Heart right ventricle (tissue), 16 donors: ENCODE measurements at regions not wholly inside any gene's neighbourhood (a gene's known extent, or its start where the extent isn't known, plus 50 kb on each side); places are given as distances from the start of the nearest gene placed in this dataset.

Experiments
- ATAC-seq, 8 donors: fragments of 200-7000 bp; cut with Tn5 transposase; one replicate each; pipeline ENCODE4 v1.9.1; 2020; ENCODE audit warnings: mild to moderate bottlenecking in 8 of 8, moderate library complexity in 8 of 8, moderate number of reproducible peaks in 1 of 8
- DNase-seq, 2 donors: peaks; one replicate each; pipeline ENCODE4 v3.0.0-alpha.2; 2020
- H3K27ac ChIP-seq, 10 donors: fragments of 200-600 bp; sonication (generic) in 2 of 10; one replicate each; pipeline versions ENCODE4 v1.5.0 to v1.8.0; 2020 to 2022; ENCODE audit warnings: mild to moderate bottlenecking in 3 of 10
- H3K27me3 ChIP-seq, 7 donors: fragments of 200-600 bp; one replicate each; pipeline ENCODE4 v1.8.0; 2021 to 2022; ENCODE audit warnings: mild to moderate bottlenecking in 2 of 7
- H3K36me3 ChIP-seq, 9 donors: fragments of 200-600 bp; sonication (generic) in 1 of 9; one replicate each; pipeline versions ENCODE4 v1.5.0 to v1.8.0; 2020 to 2022; ENCODE audit warnings: mild to moderate bottlenecking in 2 of 9
- H3K4me1 ChIP-seq, 9 donors: fragments of 200-600 bp; sonication (generic) in 1 of 9; one replicate each; pipeline versions ENCODE4 v1.5.0 to v1.8.0; 2020 to 2022; ENCODE audit warnings: mild to moderate bottlenecking in 4 of 9
- H3K4me3 ChIP-seq, 10 donors: fragments of 200-600 bp; sonication (generic) in 2 of 10; one replicate each; pipeline versions ENCODE4 v1.5.0 to v1.8.0; 2020 to 2022; ENCODE audit warnings: mild to moderate bottlenecking in 7 of 10, moderate library complexity in 2 of 10
- H3K9me3 ChIP-seq, 11 donors: fragments of 200-600 bp in 10 of 11; sonication (generic) in 2 of 11; one replicate each; pipeline versions ENCODE4 v1.5.0 to v1.8.0; 2013 to 2022; ENCODE audit warnings: mild to moderate bottlenecking in 2 of 11, control low read depth in 1 of 11, moderate library complexity in 1 of 11
- WGBS, 2 donors: extraction: QIAGEN DNeasy Blood & Tissue Kit; methylation state at CpG; one replicate each; pipeline ENCODE4 v1.1.7; 2013; ENCODE audit warnings: inconsistent platforms in 1 of 2; 5-methylcytosine and 5-hydroxymethylcytosine counted together
- intact Hi-C, 10 donors: fragments of 100-400 bp; cut with DNase I; formaldehyde crosslinking; loops; one replicate each; pipeline versions ENCODE4 v1.11.1 to v1.14.2; 2022
- TF ChIP-seq, protein P1 (sequence below), 9 donors: fragments of 200-600 bp; sonication (generic) in 2 of 9; IDR thresholded peaks; one replicate each; pipeline versions ENCODE4 v1.5.0 to v1.8.0; 2021 to 2022; ENCODE audit warnings: antibody characterized with exemption in 9 of 9, mild to moderate bottlenecking in 5 of 9, moderate library complexity in 1 of 9
- donor health status: Arrhythmogenic right ventricular cardiomyopathy.
- donor health status: ischemic (EF 13 %, LVEDD 7.1; RV severe dilation, severe dysfunction).
- donor health status: healthy with polysubstance abuse.
- donor health status: DM: no; HTN: yes; CAD: no.
- donor health status: DM: no; HTN: no; CAD: no.
- donor health status: ischemic (EF 25% LVEDD 6.9; RV normal size, moderate dysfunction).
- donor health status: ischemic (EF 25% LVEDD 5.7; RV mildly dilated, moderate dysfunction).
- donor health status: healthy.
- donor health status: DM: yes; HTN: yes; CAD: no.
- donor health status: Ischemic cardiomyopathy.
- donor health status: ischemic (EF 35%, LVEDD 5.7; RV mildly dilated, moderate dysfunction).
- donor health status: nonischemic (EF 11% LVEDD 7.7; RV severe dilation, severe dysfunction).
- donor health status: DM: yes; HTN: yes; CAD: no.
- donor health status: PGD.
- donor health status: ischemic (EF 29% LVEDD 5.4; RV normal size, mild dysfunction).
- donor health status: nonischemic (EF 23%, LVEDD 6.1; RV moderate dilation, normal function).

DNA sequence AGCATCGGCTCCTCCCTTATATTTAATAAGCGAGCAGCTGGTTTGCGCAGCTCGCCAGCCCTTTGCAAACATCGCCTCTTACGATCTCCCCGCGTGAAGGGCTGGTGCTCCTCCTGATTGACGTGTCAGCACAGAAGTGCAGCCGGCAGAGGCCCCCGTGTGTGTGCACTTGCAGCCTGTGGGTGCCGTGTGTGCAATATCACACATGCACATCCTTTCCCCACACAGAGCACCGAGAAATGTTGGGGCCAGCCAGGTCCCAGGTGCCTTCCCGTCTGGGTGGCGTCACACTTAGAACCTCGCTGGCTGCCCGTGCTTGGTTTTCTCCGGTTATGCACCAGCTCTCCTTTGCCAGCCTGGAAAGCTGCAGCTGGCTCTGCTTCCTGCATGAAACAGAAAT is 126.6 kb upstream of the AJAP1 start:
- WGBS, 2 donors: 68 to 75% methylated on average over 18 of the region's 18 CpGs

DNA sequence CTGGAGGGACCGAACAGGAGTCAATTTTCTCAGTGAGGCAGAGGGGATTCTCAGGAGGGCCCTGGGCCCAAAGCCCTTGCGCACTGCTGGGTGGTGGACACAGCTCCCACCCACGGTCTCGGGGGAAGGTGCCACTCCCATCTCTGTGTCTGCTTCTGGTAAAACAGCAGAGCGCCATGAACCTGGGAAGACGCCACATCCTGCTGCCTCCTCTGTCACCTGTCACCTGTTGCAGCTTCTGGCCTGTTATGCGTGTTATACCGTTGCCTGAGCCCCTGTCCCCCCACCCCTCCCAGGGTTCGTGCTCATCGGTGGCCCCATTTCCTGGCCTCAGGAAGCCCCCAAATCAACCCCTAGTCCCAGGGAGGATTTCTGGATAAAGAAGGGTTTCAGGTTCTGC is 125.8 kb upstream of the AJAP1 start:
- DNase-seq (no peak), ATAC-seq (no peak)
- no peaks in the 10 kb centered on the region for H3K9me3 ChIP-seq
- intact Hi-C loops: no loop called here
- peaks cover 0 to 8% (median 0%) of the 10 kb centered on the region in 7 donors for H3K27me3 ChIP-seq
- TF ChIP-seq, protein P1, sequence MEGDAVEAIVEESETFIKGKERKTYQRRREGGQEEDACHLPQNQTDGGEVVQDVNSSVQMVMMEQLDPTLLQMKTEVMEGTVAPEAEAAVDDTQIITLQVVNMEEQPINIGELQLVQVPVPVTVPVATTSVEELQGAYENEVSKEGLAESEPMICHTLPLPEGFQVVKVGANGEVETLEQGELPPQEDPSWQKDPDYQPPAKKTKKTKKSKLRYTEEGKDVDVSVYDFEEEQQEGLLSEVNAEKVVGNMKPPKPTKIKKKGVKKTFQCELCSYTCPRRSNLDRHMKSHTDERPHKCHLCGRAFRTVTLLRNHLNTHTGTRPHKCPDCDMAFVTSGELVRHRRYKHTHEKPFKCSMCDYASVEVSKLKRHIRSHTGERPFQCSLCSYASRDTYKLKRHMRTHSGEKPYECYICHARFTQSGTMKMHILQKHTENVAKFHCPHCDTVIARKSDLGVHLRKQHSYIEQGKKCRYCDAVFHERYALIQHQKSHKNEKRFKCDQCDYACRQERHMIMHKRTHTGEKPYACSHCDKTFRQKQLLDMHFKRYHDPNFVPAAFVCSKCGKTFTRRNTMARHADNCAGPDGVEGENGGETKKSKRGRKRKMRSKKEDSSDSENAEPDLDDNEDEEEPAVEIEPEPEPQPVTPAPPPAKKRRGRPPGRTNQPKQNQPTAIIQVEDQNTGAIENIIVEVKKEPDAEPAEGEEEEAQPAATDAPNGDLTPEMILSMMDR (IDR thresholded peaks at IDR 0.05): no peak
- no peak overlapping the region for H3K27ac ChIP-seq
- H3K4me1 ChIP-seq: peaks cover 0 to 17% (median 5%) of the 10 kb centered on the region in 9 donors
- 85 to 86% methylated on average over 10 of the region's 10 CpGs for WGBS, 2 donors
- H3K4me3 ChIP-seq: no peak overlapping the region
- no peaks in the 10 kb centered on the region for H3K36me3 ChIP-seq

More for the DNA sequence above, 126.6 kb upstream of the AJAP1 start:
- ATAC-seq (peak in 3 of 8 donors; percentile 16 to 56 (median 27)), DNase-seq (no peak)
- Histone ChIP-seq H3K27me3 (peaks cover 0 to 8% (median 0%) of the 10 kb centered on the region in 7 donors), H3K9me3 (no peaks in the 10 kb centered on the region), H3K4me3 (no peak overlapping the region), H3K4me1 (peaks cover 0 to 17% (median 5%) of the 10 kb centered on the region in 9 donors), H3K36me3 (no peaks in the 10 kb centered on the region), H3K27ac (no peak overlapping the region)
- TF ChIP-seq, protein P1 (IDR thresholded peaks at IDR 0.05): no peak
- intact Hi-C loops: no loop called here

DNA sequence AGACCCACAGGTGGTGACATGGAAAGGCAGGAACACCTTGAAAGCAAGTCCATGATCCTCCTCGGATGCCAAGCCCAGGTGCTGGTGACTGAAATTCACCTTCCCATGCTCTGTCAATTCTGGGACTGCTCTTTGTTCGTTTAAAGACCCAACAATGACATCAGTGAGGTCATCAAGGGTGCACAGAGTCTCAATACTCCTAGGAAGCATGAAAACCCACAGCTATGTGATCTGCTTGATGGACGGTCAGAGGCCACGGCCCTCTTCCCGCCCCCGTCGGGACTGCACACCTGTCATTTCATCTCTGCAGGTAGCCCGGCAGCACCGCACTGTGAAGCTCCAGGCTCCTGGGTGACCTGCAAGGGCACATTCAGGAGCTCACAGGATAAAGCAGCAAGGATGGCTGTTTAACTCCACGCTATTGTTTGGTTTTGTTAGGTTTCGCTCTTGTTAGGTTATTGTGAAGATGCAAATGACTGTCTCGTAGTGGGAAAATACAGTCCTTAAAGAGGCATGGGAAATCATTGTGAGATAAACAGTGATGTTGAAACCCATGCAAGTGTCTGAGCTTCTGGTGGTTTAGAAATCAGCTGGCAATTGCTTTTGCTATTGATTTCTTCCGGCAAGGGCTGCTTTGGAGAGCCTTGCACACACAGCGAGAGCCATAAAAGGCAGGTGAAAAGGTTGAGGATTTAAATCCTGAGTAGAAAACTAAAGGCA is 124.8 kb upstream of the AJAP1 start:
- no peak overlapping the region for H3K4me3 ChIP-seq
- ATAC-seq (no peak), DNase-seq (no peak)
- intact Hi-C loops: no loop called here
- peak overlapping the region in 6 of 10 donors; percentile 14 to 67 (median 60) for H3K27ac ChIP-seq
- WGBS, 2 donors: 74 to 79% methylated on average over 14 of the region's 14 CpGs
- no peaks in the 10 kb centered on the region for H3K9me3 ChIP-seq
- TF ChIP-seq, protein P1 (IDR thresholded peaks at IDR 0.05): no peak
- peaks cover 0 to 8% (median 0%) of the 10 kb centered on the region in 7 donors for H3K27me3 ChIP-seq
- H3K36me3 ChIP-seq: no peaks in the 10 kb centered on the region
- peaks cover 0 to 17% (median 5%) of the 10 kb centered on the region in 9 donors for H3K4me1 ChIP-seq

DNA sequence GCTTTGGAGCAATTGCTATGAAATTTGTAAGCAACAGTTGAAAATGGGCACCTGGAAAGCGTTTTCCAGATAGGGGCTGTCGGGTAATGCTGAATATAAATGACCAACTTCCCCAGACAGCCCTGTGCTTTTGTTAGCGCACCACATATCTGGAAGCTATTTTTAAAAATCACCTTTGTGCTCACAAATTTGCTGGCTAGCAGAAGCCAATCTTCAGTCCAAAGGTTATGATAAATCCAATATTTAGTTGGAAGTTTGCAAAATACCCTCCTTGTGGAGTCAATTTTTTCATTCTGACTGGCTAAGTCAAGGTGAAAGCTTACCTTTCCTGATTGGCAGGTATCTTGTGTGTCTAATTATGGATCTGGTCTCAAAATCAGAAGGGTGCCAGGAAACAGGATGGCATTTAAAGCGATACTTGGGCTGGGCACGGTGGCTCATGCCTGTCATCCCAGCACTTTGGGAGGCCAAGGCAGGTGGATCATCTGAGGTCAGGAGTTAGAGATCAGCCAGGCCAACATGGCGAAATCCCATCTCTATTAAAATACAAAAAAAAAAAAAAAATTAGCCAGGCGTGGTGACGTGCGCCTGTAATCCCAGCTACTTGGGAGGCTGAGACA is 124.1 kb upstream of the AJAP1 start:
- H3K4me3 ChIP-seq: no peak overlapping the region
- intact Hi-C loops: no loop called here
- WGBS, 2 donors: 63 to 67% methylated on average over 9 of the region's 9 CpGs
- H3K27me3 ChIP-seq: peaks cover 0 to 8% (median 0%) of the 10 kb centered on the region in 7 donors
- peaks cover 0 to 17% (median 5%) of the 10 kb centered on the region in 9 donors for H3K4me1 ChIP-seq
- peaks cover 0 to under 1% (median 0%) of the 10 kb centered on the region in 11 donors for H3K9me3 ChIP-seq
- DNase-seq: no peak
- TF ChIP-seq, protein P1 (IDR thresholded peaks at IDR 0.05): no peak
- peak overlapping the region in 6 of 10 donors; percentile 14 to 67 (median 60) for H3K27ac ChIP-seq
- ATAC-seq: peak in 7 of 8 donors; percentile 73 to 90 (median 77)
- H3K36me3 ChIP-seq: no peaks in the 10 kb centered on the region
